PC-9 (cell line): ENCODE measurements at regions not wholly inside any gene's neighbourhood (a gene's known extent, or its start where the extent isn't known, plus 50 kb on each side); places are given as distances from the start of the nearest gene placed in this dataset.

Experiments used
- BruUV-seq: library from RNA; stranded (reverse); fragments of 400-500 nt; replicated peaks from 2 replicates; lab custom pipeline; 2021; lab: Mats Ljungman, UMichigan
- CTCF ChIA-PET: fragments of 300-600 bp; sonication (Branson Sonifier 250); formaldehyde crosslinking; loops from one replicate; lab custom pipeline; 2022; ENCODE audit warnings: antibody characterized with exemption; lab: Charles Lee
- POLR2A ChIA-PET: fragments of 300-600 bp; sonication (Branson Sonifier 250); formaldehyde crosslinking; loops from one replicate; lab custom pipeline; 2022; ENCODE audit warnings: antibody characterized with exemption; ENCODE audit not compliant: unreplicated experiment; lab: Charles Lee
- DNase-seq, 2 experiments: peaks; one replicate each; pipeline versions ENCODE4 v3.0.0 to v3.0.0-alpha.2; 2015 to 2022; ENCODE audit warnings: mixed read lengths in 1 of 2
- H2AFZ ChIP-seq: fragments of 200-600 bp; sonication (generic); 2 replicates; pipeline ENCODE4 v1.8.1; 2017; ENCODE audit warnings: antibody characterized with exemption
- H3F3A ChIP-seq: fragments of 200-600 bp; sonication (generic); 2 replicates; pipeline ENCODE4 v1.8.1; 2017; ENCODE audit warnings: antibody characterized with exemption, mild to moderate bottlenecking, low read depth; ENCODE audit not compliant: insufficient read depth
- H3K27ac ChIP-seq: fragments of 200-600 bp; sonication (generic); 2 replicates; pipeline ENCODE4 v1.6.1; 2016; ENCODE audit warnings: mixed run types
- H3K27me3 ChIP-seq: fragments of 200-600 bp; sonication (generic); 2 replicates; pipeline ENCODE4 v1.6.1; 2016; ENCODE audit warnings: low read depth, mixed run types; ENCODE audit not compliant: insufficient read depth
- H3K36me3 ChIP-seq: fragments of 200-600 bp; sonication (generic); 2 replicates; pipeline ENCODE4 v1.6.1; 2016; ENCODE audit warnings: low read depth, mixed run types
- H3K4me1 ChIP-seq: fragments of 200-600 bp; sonication (generic); replicated peaks from 2 replicates; pipeline ENCODE4 v1.6.1; 2016; ENCODE audit warnings: mixed run types; ENCODE audit not compliant: insufficient read depth
- H3K4me2 ChIP-seq: fragments of 200-600 bp; sonication (generic); 2 replicates; pipeline ENCODE4 v1.6.1; 2017; ENCODE audit warnings: mixed run types
- H3K4me3 ChIP-seq: fragments of 200-600 bp; sonication (generic); 2 replicates; pipeline ENCODE4 v1.6.1; 2016; ENCODE audit warnings: mixed run types
- H3K79me2 ChIP-seq: fragments of 200-600 bp; sonication (generic); 2 replicates; pipeline ENCODE4 v1.6.1; 2017; ENCODE audit warnings: low read depth, mixed run types
- H3K9me2 ChIP-seq: fragments of 200-600 bp; sonication (generic); 2 replicates; pipeline ENCODE4 v1.8.1; 2017; ENCODE audit warnings: mild to moderate bottlenecking; ENCODE audit not compliant: insufficient read depth
- H3K9me3 ChIP-seq: fragments of 200-600 bp; sonication (generic); 2 replicates; pipeline ENCODE4 v1.8.1; 2016; ENCODE audit warnings: low read depth; ENCODE audit not compliant: insufficient read depth
- H4K20me1 ChIP-seq: fragments of 200-600 bp; sonication (generic); 2 replicates; pipeline ENCODE4 v1.8.1; 2017; ENCODE audit not compliant: insufficient read depth
- EZH2 ChIP-seq: fragments of 200-600 bp; sonication (generic); IDR thresholded peaks from 2 replicates; pipeline ENCODE4 v1.8.0; 2017; ENCODE audit warnings: antibody characterized with exemption, low read depth
- intact Hi-C: fragments of 100-400 bp; cut with micrococcal nuclease; formaldehyde crosslinking; loops from one replicate; pipeline ENCODE4 v1.10.0; 2022; ENCODE audit not compliant: unreplicated experiment
- TF ChIP-seq, protein P1 (sequence below): fragments of 200-600 bp; sonication (generic); conservative IDR thresholded peaks from 2 replicates; pipeline ENCODE4 v1.6.1; 2017; ENCODE audit warnings: mixed run types, antibody characterized with exemption, mild to moderate bottlenecking, moderate library complexity

DNA sequence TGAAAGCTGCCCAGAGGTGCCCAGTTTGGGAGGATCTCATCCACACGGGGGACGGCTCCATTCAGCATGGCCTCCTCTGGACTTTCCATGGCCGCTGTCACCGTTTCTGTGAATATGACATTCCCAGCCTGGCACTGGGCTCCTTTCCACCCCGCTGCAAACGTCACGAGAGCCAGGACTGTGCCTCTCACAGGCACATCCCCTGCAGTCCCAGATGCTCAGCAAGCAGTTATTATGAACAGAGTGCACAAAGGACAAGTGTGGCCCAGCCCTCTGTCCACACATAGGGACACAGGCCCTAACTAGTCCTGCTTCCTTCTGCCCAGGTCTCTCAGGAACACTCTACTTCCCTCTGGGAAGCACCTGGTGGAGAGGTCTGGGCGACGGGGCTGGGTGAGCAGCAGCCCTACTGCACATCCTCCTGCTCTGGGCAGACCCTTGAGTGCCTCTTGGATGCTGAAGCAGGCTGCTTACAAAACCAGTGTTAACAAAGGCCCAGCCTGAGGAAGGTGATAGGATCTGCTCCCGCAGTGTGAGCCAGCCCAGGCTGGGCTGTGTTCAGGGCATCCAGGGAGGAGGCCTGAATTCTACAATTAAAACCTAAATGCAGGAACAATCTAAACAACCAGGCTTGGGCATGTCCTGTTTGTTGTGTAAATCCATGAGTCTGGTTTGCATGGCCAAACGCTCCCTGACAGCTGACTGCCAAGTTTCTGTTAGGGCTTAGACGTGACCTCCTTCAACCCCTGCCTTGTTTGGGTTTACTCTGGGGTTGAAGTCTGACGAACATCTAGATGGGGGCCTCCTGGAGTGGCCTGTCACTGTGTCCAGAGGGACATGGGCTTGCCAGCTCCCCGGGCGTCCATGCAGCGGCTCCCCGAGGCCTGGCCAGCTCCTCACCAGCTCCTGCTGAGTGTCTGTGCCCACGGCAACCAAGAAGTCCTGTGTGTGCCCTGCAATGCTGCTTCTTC lies 269.8 kb downstream of the GADD45G start:
- Histone ChIP-seq H3K36me3 (no peaks in the 10 kb centered on the region), H3K27me3 (peaks cover 88% of the 10 kb centered on the region), H4K20me1 (no peaks in the 10 kb centered on the region), H3K27ac (no peak overlapping the region), H3F3A (no peaks in the 10 kb centered on the region), H3K4me3 (no peak overlapping the region), H3K9me2 (no peaks in the 10 kb centered on the region), H3K4me1 (no peaks in the 10 kb centered on the region), H3K9me3 (no peaks in the 10 kb centered on the region), H3K4me2 (no peak overlapping the region), H2AFZ (no peak overlapping the region), H3K79me2 (no peaks in the 10 kb centered on the region)
- CTCF ChIA-PET: no interaction called here
- no TSS peak for BruUV-seq
- TF ChIP-seq, protein P1, sequence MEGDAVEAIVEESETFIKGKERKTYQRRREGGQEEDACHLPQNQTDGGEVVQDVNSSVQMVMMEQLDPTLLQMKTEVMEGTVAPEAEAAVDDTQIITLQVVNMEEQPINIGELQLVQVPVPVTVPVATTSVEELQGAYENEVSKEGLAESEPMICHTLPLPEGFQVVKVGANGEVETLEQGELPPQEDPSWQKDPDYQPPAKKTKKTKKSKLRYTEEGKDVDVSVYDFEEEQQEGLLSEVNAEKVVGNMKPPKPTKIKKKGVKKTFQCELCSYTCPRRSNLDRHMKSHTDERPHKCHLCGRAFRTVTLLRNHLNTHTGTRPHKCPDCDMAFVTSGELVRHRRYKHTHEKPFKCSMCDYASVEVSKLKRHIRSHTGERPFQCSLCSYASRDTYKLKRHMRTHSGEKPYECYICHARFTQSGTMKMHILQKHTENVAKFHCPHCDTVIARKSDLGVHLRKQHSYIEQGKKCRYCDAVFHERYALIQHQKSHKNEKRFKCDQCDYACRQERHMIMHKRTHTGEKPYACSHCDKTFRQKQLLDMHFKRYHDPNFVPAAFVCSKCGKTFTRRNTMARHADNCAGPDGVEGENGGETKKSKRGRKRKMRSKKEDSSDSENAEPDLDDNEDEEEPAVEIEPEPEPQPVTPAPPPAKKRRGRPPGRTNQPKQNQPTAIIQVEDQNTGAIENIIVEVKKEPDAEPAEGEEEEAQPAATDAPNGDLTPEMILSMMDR: no peak
- TF ChIP-seq EZH2: no peak
- intact Hi-C loops: no loop called here
- DNase-seq: no peak
- POLR2A ChIA-PET: no interaction called here

- no peaks in the 10 kb centered on the region for H3K9me2 ChIP-seq
- ChIA-PET POLR2A (no interaction called here), CTCF (no interaction called here)
- no peaks in the 10 kb centered on the region for H3K36me3 ChIP-seq
- no peaks in the 10 kb centered on the region for H3K79me2 ChIP-seq
- H2AFZ ChIP-seq: no peak overlapping the region
- H3K4me1 ChIP-seq: no peaks in the 10 kb centered on the region
- BruUV-seq: no TSS peak
- H3K27me3 ChIP-seq: peaks cover 71% of the 10 kb centered on the region
- H4K20me1 ChIP-seq: no peaks in the 10 kb centered on the region
- H3F3A ChIP-seq: peaks cover 11% of the 10 kb centered on the region; the same call in 1 of the 2 replicates
- intact Hi-C loops: no loop called here
- H3K27ac ChIP-seq: no peak overlapping the region
- H3K4me3 ChIP-seq: no peak overlapping the region
- H3K9me3 ChIP-seq: no peaks in the 10 kb centered on the region
- DNase-seq: no peak
- no peak for TF ChIP-seq EZH2
- TF ChIP-seq, protein P1: no peak
- no peak overlapping the region for H3K4me2 ChIP-seq
These were observed 272.5 kb downstream of the GADD45G start for GRCh38 chr9:89877051-89878002.

DNA sequence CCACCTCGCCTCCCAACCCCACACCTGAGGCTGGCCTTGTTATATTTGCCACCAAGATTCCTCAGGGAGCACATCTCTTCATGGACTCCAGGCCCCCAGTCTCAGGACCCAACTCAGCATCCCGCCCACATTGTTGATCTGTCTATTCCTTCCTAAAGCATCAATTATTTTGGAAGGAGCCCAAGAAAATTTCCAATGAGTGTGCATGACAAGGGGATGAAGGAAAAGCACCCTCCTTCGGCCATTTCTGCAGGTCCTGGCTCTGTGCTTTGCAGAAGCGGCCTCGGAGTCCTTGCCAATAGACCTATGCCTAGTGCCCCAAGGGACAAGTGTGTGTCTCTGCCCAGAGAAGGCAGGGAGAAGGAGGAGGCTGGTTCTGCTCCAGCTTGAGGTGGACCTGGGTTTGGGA lies 273.2 kb downstream of the GADD45G start:
- CTCF ChIA-PET: no interaction called here
- intact Hi-C loops: no loop called here
- Histone ChIP-seq H3K4me1 (no peaks in the 10 kb centered on the region), H3K79me2 (no peaks in the 10 kb centered on the region), H3K4me2 (no peak overlapping the region), H3K27me3 (peaks cover 66% of the 10 kb centered on the region), H4K20me1 (no peaks in the 10 kb centered on the region), H3K36me3 (no peaks in the 10 kb centered on the region), H3K9me2 (no peaks in the 10 kb centered on the region), H3K27ac (no peak overlapping the region), H2AFZ (no peak overlapping the region), H3K9me3 (no peaks in the 10 kb centered on the region), H3K4me3 (no peak overlapping the region), H3F3A (peaks cover 15% of the 10 kb centered on the region; the same call in 1 of the 2 replicates)
- TF ChIP-seq EZH2: no peak
- TF ChIP-seq, protein P1: no peak
- no TSS peak for BruUV-seq
- POLR2A ChIA-PET: no interaction called here
- no peak for DNase-seq
